ENCODE measurements at regions not wholly inside any gene's neighbourhood (a gene's known extent, or its start where the extent isn't known, plus 50 kb on each side); places are given as distances from the start of the nearest gene placed in this dataset.

DNA sequence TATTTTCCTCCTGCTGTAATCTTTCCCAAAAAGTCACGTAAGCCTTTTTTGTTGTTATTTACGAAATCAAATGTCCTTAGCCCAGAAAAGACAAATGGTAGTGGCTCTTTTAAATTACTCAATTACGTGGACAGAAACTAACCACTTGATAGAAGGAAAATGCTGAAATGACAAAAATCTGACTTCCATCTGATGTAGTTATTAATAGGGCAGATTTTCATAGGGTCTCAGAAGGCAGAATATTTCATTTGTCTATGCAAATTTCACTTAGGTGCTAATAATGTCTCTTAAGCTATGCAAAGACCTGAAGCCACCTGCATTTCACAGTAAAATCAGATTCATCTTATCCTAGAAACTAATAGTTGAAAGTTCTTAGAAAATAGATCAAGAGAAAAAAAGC lies 295.7 kb downstream of the TMA16 start:
- TF ChIP-seq CTCF (IDR thresholded peaks at IDR 0.05; ENCODE audit: low read depth, low read length) (no peak), EZH2phosphoT487 (IDR thresholded peaks at IDR 0.05; ENCODE audit: low read depth) (no peak)

Measured in OCI-LY3 (cell line).